ENCODE measurements at regions not wholly inside any gene's neighbourhood (a gene's known extent, or its start where the extent isn't known, plus 50 kb on each side); places are given as distances from the start of the nearest gene placed in this dataset.
"Not testable (repeated sequence)": the region's sequence is repeated elsewhere in the genome, so short reads cannot be mapped to it uniquely, and the experiment has no call there.

DNA sequence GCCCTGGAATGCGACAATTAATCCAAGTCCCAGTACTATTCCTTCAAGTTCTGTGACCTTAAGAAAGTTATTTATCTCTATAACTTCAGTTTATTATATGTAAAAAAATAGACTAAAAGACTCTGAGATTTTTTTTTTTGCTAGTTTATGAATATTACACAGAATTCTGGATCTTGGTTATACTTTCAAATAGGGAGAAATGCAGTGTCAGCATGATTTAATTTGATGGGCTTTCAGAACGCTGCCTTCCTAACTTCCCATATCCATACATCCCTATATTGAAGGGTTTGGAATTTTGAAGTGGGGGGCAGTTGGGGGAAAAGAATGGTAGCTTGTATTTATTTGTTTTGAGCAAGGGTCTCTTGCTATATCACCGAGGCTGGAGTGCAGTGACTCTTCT, 98.4 kb upstream of the MEGF10 start:
- no peak for TF ChIP-seq MYC (IDR thresholded peaks at IDR 0.05; ENCODE audit: low read depth, low read length)
- TF ChIP-seq, protein P1, sequence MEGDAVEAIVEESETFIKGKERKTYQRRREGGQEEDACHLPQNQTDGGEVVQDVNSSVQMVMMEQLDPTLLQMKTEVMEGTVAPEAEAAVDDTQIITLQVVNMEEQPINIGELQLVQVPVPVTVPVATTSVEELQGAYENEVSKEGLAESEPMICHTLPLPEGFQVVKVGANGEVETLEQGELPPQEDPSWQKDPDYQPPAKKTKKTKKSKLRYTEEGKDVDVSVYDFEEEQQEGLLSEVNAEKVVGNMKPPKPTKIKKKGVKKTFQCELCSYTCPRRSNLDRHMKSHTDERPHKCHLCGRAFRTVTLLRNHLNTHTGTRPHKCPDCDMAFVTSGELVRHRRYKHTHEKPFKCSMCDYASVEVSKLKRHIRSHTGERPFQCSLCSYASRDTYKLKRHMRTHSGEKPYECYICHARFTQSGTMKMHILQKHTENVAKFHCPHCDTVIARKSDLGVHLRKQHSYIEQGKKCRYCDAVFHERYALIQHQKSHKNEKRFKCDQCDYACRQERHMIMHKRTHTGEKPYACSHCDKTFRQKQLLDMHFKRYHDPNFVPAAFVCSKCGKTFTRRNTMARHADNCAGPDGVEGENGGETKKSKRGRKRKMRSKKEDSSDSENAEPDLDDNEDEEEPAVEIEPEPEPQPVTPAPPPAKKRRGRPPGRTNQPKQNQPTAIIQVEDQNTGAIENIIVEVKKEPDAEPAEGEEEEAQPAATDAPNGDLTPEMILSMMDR (IDR thresholded peaks at IDR 0.05; ENCODE audit: low read depth, low read length): no peak
- TF ChIP-seq, protein P2, sequence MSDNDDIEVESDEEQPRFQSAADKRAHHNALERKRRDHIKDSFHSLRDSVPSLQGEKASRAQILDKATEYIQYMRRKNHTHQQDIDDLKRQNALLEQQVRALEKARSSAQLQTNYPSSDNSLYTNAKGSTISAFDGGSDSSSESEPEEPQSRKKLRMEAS (IDR thresholded peaks at IDR 0.05; ENCODE audit: low read depth, low read length): no peak
- no peak for TF ChIP-seq POLR2A (IDR thresholded peaks at IDR 0.05; ENCODE audit: extremely low read depth, insufficient read length)
- H3K4me3 ChIP-seq (ENCODE audit: low read depth, low read length): no peak overlapping the region
- no peak for DNase-seq (ENCODE audit: low read depth)

DNA sequence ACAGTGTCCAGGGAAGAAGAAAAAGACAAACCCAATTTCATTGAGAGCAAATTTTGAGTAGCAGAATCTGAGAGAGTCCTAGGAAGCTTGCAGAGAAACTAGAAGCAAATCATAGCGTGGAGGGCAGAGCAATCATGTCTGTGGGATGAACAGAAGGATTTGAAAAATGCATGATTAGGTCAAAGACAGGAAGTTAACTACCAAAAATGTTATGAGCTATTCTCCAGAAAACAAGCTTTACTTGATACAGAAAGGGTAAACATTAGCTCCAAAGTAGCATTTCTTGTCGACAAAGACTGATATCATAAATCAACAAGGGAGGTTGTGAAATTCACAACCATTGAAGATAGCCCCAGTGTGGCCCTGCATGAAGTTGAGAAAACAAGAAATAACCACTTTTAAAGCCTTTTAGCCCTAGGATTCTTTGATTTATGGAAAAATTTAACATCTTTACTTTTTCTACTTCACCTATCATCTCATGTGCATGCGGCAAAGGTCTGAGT, 97.7 kb upstream of the MEGF10 start:
- DNase-seq (ENCODE audit: low read depth): no peak
- no peak overlapping the region for H3K4me3 ChIP-seq (ENCODE audit: low read depth, low read length)
- TF ChIP-seq POLR2A (IDR thresholded peaks at IDR 0.05; ENCODE audit: extremely low read depth, insufficient read length): no peak
- TF ChIP-seq, protein P1 (IDR thresholded peaks at IDR 0.05; ENCODE audit: low read depth, low read length): no peak
- TF ChIP-seq, protein P2 (IDR thresholded peaks at IDR 0.05; ENCODE audit: low read depth, low read length): no peak
- no peak for TF ChIP-seq MYC (IDR thresholded peaks at IDR 0.05; ENCODE audit: low read depth, low read length)

DNA sequence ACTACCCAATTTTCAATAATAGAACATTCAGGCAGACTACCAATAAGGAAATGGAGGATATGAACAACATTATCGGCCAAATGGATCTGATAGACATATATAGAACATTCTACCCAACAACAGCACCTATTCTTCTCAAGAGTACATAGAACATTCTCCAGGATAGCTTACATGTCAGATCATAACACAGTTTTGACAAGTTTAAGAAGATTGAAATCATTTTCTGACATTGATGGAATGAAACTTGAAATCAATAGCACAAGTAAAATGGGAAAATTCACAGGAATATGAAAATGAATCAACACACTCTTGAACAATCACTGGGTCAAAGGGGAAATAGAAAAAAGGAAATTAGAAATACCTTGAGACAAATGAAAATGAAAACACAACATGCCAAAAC, 94.6 kb upstream of the MEGF10 start:
- no peak for DNase-seq (ENCODE audit: low read depth)
- TF ChIP-seq POLR2A (IDR thresholded peaks at IDR 0.05; ENCODE audit: extremely low read depth, insufficient read length) (no peak), MYC (IDR thresholded peaks at IDR 0.05; ENCODE audit: low read depth, low read length) (no peak)
- TF ChIP-seq, protein P2 (IDR thresholded peaks at IDR 0.05; ENCODE audit: low read depth, low read length): no peak
- TF ChIP-seq, protein P1 (IDR thresholded peaks at IDR 0.05; ENCODE audit: low read depth, low read length): no peak
- no peak overlapping the region for H3K4me3 ChIP-seq (ENCODE audit: low read depth, low read length)

DNA sequence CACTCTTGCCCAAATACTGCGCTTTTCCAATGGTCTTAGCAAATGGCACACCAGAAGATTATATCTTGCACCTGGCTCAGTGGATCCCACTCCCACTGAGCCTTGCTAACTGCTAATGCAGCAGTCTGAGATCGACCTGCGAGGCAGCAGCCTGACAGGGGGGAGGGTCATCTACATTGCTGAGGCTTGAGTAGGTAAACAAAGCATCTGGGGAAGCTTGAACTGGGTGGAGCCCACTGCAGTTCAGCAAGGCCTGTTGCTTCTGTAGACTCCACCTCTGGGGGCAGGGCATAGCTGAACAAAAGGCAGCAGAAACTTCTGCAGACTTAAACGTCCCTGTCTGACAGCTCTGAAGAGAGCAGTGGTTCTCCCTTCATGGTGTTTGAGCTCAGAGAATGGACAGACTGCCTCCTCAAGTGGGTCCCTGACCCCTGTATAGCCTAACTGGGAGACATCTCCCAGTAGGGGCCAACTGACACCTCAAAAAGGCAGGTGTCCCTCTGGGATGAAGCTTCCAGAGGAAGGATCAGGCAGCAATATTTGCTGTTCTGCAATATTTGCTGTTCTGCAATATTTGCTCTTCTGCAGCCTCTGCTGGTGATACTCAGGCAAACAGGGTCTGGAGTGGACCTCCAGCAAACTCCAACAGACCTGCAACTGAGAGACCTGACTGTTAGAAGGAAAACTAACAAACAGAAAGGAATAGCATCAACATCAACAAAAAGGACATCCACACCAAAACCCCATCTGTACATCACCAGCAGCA, 93.0 kb upstream of the MEGF10 start:
- H3K4me3 ChIP-seq (ENCODE audit: low read depth, low read length); DNase-seq (ENCODE audit: low read depth): not testable (repeated sequence)

DNA sequence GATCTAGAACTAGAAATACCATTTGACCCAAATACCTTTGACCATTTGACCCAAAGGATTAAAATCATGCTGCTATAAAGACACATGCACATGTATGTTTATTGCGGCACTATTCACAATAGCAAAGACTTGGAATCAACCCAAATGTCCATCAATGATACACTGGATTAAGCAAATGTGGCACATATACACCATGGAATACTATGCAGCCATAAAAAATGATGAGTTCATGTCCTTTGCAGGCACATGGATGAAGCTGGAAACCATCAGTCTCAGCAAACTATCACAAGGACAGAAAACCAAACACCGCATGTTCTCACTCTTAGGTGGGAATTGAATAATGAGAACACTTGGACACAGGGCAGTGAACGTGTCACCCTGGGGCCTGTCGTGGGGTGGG, 87.9 kb upstream of the MEGF10 start:
- not testable (repeated sequence) for DNase-seq (ENCODE audit: low read depth)

DNA sequence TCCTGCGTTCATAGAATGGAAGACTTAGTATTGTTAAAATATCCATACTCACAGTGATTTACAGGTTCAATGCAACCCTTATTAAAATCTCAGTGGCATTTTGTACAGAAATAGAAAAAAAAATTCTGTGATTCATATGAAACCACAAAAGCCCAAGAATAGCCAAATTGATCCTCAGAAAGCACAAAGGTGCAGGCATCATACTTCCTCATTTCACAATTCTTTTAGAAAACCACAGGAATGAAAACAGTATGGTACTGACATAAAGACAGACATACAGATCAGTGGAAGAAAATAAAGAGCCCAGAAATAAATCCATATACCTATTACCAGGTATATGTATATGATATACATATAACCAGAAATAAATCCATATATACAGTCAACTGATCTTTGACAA, 86.8 kb upstream of the MEGF10 start:
- peak; percentile 59 for DNase-seq (ENCODE audit: low read depth)
- no peak overlapping the region for H3K4me3 ChIP-seq (ENCODE audit: low read depth, low read length)
- TF ChIP-seq, protein P2 (IDR thresholded peaks at IDR 0.05; ENCODE audit: low read depth, low read length): no peak
- TF ChIP-seq MYC (IDR thresholded peaks at IDR 0.05; ENCODE audit: low read depth, low read length) (no peak), POLR2A (IDR thresholded peaks at IDR 0.05; ENCODE audit: extremely low read depth, insufficient read length) (no peak)
- TF ChIP-seq, protein P1 (IDR thresholded peaks at IDR 0.05; ENCODE audit: low read depth, low read length): no peak

More for the DNA sequence above, 87.9 kb upstream of the MEGF10 start:
- H3K4me3 ChIP-seq (ENCODE audit: low read depth, low read length): not testable (repeated sequence)

DNA sequence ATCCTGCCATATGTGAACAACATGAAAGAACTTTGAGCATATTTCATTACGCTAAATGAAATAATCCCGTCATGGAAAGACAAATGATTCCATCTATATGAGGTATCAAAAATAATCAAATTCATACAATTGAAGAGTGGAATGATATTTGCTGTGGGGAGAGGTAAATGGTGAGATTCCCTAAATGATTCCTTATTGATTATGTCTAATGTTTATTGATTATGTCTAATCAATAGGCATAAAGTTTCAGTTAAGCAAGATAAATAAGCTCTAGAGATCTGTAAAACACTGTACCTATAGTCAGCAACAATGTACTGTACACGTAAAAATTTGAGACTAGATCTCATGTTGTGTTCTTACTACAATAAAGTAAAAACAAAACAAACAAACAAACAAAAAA, 85.4 kb upstream of the MEGF10 start:
- TF ChIP-seq POLR2A (IDR thresholded peaks at IDR 0.05; ENCODE audit: extremely low read depth, insufficient read length) (no peak), MYC (IDR thresholded peaks at IDR 0.05; ENCODE audit: low read depth, low read length) (no peak)
- TF ChIP-seq, protein P1 (IDR thresholded peaks at IDR 0.05; ENCODE audit: low read depth, low read length): no peak
- TF ChIP-seq, protein P2 (IDR thresholded peaks at IDR 0.05; ENCODE audit: low read depth, low read length): no peak
- H3K4me3 ChIP-seq (ENCODE audit: low read depth, low read length): no peak overlapping the region
- DNase-seq (ENCODE audit: low read depth): no peak

All from NB4 (cell line).